B cell (primary cell): ENCODE measurements at regions not wholly inside any gene's neighbourhood (a gene's known extent, or its start where the extent isn't known, plus 50 kb on each side); places are given as distances from the start of the nearest gene placed in this dataset.

Experiments used
- ATAC-seq: fragments of 200-7000 bp; cut with Tn5 transposase; one replicate; pipeline ENCODE4 v1.10.0; 2021; ENCODE audit warnings: low read depth, mild to moderate bottlenecking, moderate number of reproducible peaks, moderate library complexity
- CTCF ChIA-PET: fragments of 350-600 bp; sonication (Branson Sonifier 250); formaldehyde crosslinking; loops from one replicate; lab custom pipeline; 2021; ENCODE audit warnings: antibody characterized with exemption, inconsistent platforms; lab: Charles Lee
- POLR2A ChIA-PET: fragments of 350-600 bp; sonication (Branson Sonifier 250); formaldehyde crosslinking; loops from one replicate; lab custom pipeline; 2021; ENCODE audit warnings: antibody characterized with exemption; lab: Charles Lee
- DNase-seq: peaks from one replicate; pipeline ENCODE4 v3.0.0; 2013
- H2AFZ ChIP-seq: 2 replicates; pipeline ENCODE4 v1.6.1; 2012; ENCODE audit warnings: mild to moderate bottlenecking, low read depth, low read length; ENCODE audit not compliant: insufficient read depth, poor library complexity, severe bottlenecking
- H3K27ac ChIP-seq, 2 donors: 1 replicate in 1 of 2; 2 replicates in 1 of 2; pipeline ENCODE4 v1.5.1; 2012 to 2013; ENCODE audit warnings: low read length in 2 of 2, mild to moderate bottlenecking in 2 of 2, moderate library complexity in 1 of 2
- H3K27me3 ChIP-seq, 4 experiments: fragments of 200-600 bp in 1 of 4; sonication (generic) in 1 of 4; replicated peaks in 1 of 4; 1 replicate in 2 of 4; 2 replicates in 2 of 4; pipeline versions ENCODE4 v1.6.1 to v1.7.0; 2013 to 2016; ENCODE audit warnings: low read length in 3 of 4, mild to moderate bottlenecking in 2 of 4, mixed read lengths in 1 of 4, moderate library complexity in 1 of 4; ENCODE audit not compliant: insufficient read depth in 4 of 4, control insufficient read depth in 3 of 4; ENCODE audit errors: control extremely low read depth in 1 of 4
- H3K36me3 ChIP-seq, 2 experiments: replicated peaks in 1 of 2; 1 replicate in 1 of 2; 2 replicates in 1 of 2; pipeline versions ENCODE4 v1.6.1 to v1.7.1; 2013; ENCODE audit warnings: low read length in 1 of 2; ENCODE audit not compliant: insufficient read depth in 2 of 2, control insufficient read depth in 1 of 2; ENCODE audit errors: control extremely low read depth in 1 of 2, extremely low read depth in 1 of 2
- H3K4me1 ChIP-seq, 2 donors: fragments of 200-600 bp in 1 of 2; sonication (generic) in 1 of 2; 1 replicate in 1 of 2; 2 replicates in 1 of 2; pipeline versions ENCODE4 v1.5.1 to v1.6.1; 2013 to 2017; ENCODE audit warnings: low read length in 2 of 2; ENCODE audit not compliant: control insufficient read depth in 2 of 2, insufficient read depth in 2 of 2
- H3K4me2 ChIP-seq: replicated peaks from 2 replicates; pipeline ENCODE3; 2012; ENCODE audit warnings: mild to moderate bottlenecking, low read depth, low read length; ENCODE audit not compliant: poor library complexity, severe bottlenecking
- H3K4me3 ChIP-seq, 5 experiments: fragments of 200-600 bp in 1 of 5; sonication (generic) in 1 of 5; 1 replicate in 3 of 5; 2 replicates in 2 of 5; pipeline versions ENCODE4 v1.5.1 to v1.7.0; 2011 to 2016; ENCODE audit warnings: low read length in 4 of 5, mild to moderate bottlenecking in 4 of 5, low read depth in 2 of 5, control low read depth in 1 of 5, moderate library complexity in 1 of 5; ENCODE audit not compliant: insufficient read depth in 1 of 5; ENCODE audit errors: control extremely low read depth in 1 of 5, extremely low read depth in 1 of 5
- H3K79me2 ChIP-seq: fragments of 200-600 bp; sonication (generic); one replicate; pipeline ENCODE4 v1.6.0; 2016; ENCODE audit warnings: low read length; ENCODE audit not compliant: control insufficient read depth, insufficient read depth
- H3K9ac ChIP-seq: fragments of 200-600 bp; sonication (generic); 2 replicates; pipeline ENCODE4 v1.6.1; 2017; ENCODE audit warnings: mild to moderate bottlenecking, low read length, moderate library complexity
- H3K9me3 ChIP-seq, 3 donors: one replicate each; pipeline versions ENCODE4 v1.6.1 to v1.7.1; 2013; ENCODE audit warnings: low read length in 2 of 3; ENCODE audit not compliant: control insufficient read depth in 2 of 3, insufficient read depth in 1 of 3; ENCODE audit errors: control extremely low read depth in 1 of 3
- H4K20me1 ChIP-seq: 2 replicates; pipeline ENCODE4 v1.6.0; 2012; ENCODE audit warnings: mild to moderate bottlenecking, low read length; ENCODE audit not compliant: insufficient read depth, control insufficient read depth, poor library complexity, severe bottlenecking
- H3K27ac Mint-ChIP-seq: one replicate; pipeline ENCODE4 v1.8.0; 2021; ENCODE audit warnings: mixed read lengths
- H3K27me3 Mint-ChIP-seq: one replicate; pipeline ENCODE4 v1.8.0; 2021; ENCODE audit warnings: mixed read lengths
- H3K4me1 Mint-ChIP-seq: one replicate; pipeline ENCODE4 v1.8.0; 2021; ENCODE audit warnings: mixed read lengths
- H3K4me3 Mint-ChIP-seq: one replicate; pipeline ENCODE4 v1.8.0; 2021; ENCODE audit warnings: mixed read lengths
- H3K9me3 Mint-ChIP-seq: one replicate; pipeline ENCODE4 v1.8.0; 2022; ENCODE audit warnings: mixed read lengths; ENCODE audit not compliant: insufficient read depth
- EZH2 ChIP-seq: IDR thresholded peaks from 2 replicates; pipeline ENCODE4 v1.6.1; 2012; ENCODE audit warnings: borderline replicate concordance, low read depth, mild to moderate bottlenecking, moderate library complexity, low read length; ENCODE audit not compliant: insufficient read depth, poor library complexity, severe bottlenecking
- WGBS: methylation state at CpG from one replicate; pipeline ENCODE4 v1.1.5; 2013; ENCODE audit warnings: missing lambda C conversion rate; ENCODE audit not compliant: insufficient coverage; 5-methylcytosine and 5-hydroxymethylcytosine counted together
- intact Hi-C: fragments of 100-400 bp; cut with micrococcal nuclease; formaldehyde crosslinking; loops from one replicate; pipeline ENCODE4 v1.10.0; 2022
- TF ChIP-seq, protein P1 (sequence below): fragments of 200-600 bp; IDR thresholded peaks from one replicate; pipeline ENCODE4 v1.8.0; 2022; ENCODE audit warnings: antibody characterized with exemption, mild to moderate bottlenecking

DNA sequence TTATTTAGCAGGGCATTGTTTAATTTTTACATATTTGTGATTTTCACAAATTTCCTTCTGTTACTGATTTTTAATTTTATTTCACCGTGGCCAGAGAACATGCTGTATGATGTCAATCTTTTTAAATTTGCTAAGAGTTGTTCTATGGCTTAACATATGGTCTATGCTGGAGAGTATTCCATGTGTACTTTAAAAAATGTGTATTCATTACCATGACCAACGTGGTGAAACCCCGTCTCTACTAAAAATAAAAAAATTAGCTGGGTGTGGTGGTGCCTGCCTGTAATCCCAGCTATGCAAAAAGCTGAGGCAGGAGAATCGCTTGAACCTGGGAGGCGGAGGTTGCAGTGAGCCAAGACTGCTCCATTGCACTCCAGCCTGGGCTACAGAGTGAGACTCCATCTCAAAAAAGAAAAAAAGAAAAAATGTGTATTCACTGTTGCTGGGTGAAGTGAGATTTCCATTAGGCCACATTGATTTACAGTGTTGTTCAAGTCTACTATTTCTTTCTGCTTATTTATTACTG lies 258.2 kb downstream of the EDEM1 start:
- ATAC-seq: no peak
- WGBS: 90% methylated on average over 4 of the region's 5 CpGs

DNA sequence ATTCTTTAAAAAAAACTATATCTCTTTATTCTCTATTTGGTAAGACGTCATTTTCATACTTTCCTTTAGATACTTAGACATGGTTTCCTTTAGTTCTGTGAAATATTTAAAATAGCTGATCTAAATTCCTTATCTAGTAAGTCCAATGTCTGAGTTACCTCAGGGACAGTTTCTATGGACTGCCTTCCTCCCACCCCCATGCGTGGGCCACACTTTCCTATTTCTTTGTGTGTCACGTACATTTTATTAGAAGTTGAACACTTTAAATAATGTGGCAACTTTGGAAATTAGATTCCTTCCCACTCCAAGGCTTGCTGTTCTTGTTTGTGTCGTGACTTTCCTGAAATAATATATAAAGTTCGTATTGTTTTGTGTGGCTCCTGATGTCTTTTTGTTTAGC lies 260.7 kb downstream of the EDEM1 start:
- Mint-ChIP-seq H3K27me3 (peaks cover 9% of the 10 kb centered on the region), H3K4me3 (no peak overlapping the region), H3K27ac (no peak overlapping the region), H3K4me1 (no peaks in the 10 kb centered on the region), H3K9me3 (peaks cover 2% of the 10 kb centered on the region)
- Histone ChIP-seq H3K79me2 (no peaks in the 10 kb centered on the region), H3K27me3 (no peaks in the 10 kb centered on the region), H3K4me1 (no peaks in the 10 kb centered on the region), H3K9ac (no peak overlapping the region), H2AFZ (no peak overlapping the region), H3K36me3 (no peaks in the 10 kb centered on the region), H3K4me2 (no peak overlapping the region), H3K4me3 (no peak overlapping the region), H4K20me1 (no peaks in the 10 kb centered on the region), H3K9me3 (no peaks in the 10 kb centered on the region), H3K27ac (no peak overlapping the region)
- WGBS: no CpG with 5 or more reads among the region's 5 CpGs
- ChIA-PET POLR2A (no interaction called here), CTCF (interaction anchor here (1.3 kb wide), 1 partner anchor 23 kb away, joined by 3 read pairs; no protein-coding TSS in a partner anchor)
- no peak for DNase-seq
- intact Hi-C loops: no loop called here
- ATAC-seq: no peak
- TF ChIP-seq EZH2: no peak
- TF ChIP-seq, protein P1, sequence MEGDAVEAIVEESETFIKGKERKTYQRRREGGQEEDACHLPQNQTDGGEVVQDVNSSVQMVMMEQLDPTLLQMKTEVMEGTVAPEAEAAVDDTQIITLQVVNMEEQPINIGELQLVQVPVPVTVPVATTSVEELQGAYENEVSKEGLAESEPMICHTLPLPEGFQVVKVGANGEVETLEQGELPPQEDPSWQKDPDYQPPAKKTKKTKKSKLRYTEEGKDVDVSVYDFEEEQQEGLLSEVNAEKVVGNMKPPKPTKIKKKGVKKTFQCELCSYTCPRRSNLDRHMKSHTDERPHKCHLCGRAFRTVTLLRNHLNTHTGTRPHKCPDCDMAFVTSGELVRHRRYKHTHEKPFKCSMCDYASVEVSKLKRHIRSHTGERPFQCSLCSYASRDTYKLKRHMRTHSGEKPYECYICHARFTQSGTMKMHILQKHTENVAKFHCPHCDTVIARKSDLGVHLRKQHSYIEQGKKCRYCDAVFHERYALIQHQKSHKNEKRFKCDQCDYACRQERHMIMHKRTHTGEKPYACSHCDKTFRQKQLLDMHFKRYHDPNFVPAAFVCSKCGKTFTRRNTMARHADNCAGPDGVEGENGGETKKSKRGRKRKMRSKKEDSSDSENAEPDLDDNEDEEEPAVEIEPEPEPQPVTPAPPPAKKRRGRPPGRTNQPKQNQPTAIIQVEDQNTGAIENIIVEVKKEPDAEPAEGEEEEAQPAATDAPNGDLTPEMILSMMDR: no peak

More for the DNA sequence above, 258.2 kb downstream of the EDEM1 start:
- no peaks in the 10 kb centered on the region for H3K27me3 ChIP-seq
- H4K20me1 ChIP-seq: no peaks in the 10 kb centered on the region
- Mint-ChIP-seq H3K27ac (no peak overlapping the region), H3K9me3 (peaks cover 2% of the 10 kb centered on the region), H3K4me1 (no peaks in the 10 kb centered on the region), H3K27me3 (peaks cover 5% of the 10 kb centered on the region), H3K4me3 (no peak overlapping the region)
- POLR2A ChIA-PET: no interaction called here
- no peak overlapping the region for H3K4me2 ChIP-seq
- H3K27ac ChIP-seq: no peak overlapping the region
- no peak for DNase-seq
- no peak overlapping the region for H3K9ac ChIP-seq
- TF ChIP-seq, protein P1: no peak
- TF ChIP-seq EZH2: no peak
- H3K4me1 ChIP-seq: no peaks in the 10 kb centered on the region
- no peaks in the 10 kb centered on the region for H3K79me2 ChIP-seq
- no peak overlapping the region for H3K4me3 ChIP-seq
- H3K36me3 ChIP-seq: no peaks in the 10 kb centered on the region
- CTCF ChIA-PET: interaction anchor here (1.0 kb wide), 1 partner anchor 19 kb away, joined by 3 read pairs; no protein-coding TSS in a partner anchor
- H3K9me3 ChIP-seq: no peaks in the 10 kb centered on the region
- H2AFZ ChIP-seq: no peak overlapping the region
- intact Hi-C loops: no loop called here
